HG02571 (cell line): ENCODE measurements at regions not wholly inside any gene's neighbourhood (a gene's known extent, or its start where the extent isn't known, plus 50 kb on each side); places are given as distances from the start of the nearest gene placed in this dataset.
"Not testable (repeated sequence)": the region's sequence is repeated elsewhere in the genome, so short reads cannot be mapped to it uniquely, and the experiment has no call there.

Source experiments
- ATAC-seq: cut with Tn5 transposase; IDR thresholded peaks from one replicate; pipeline ENCODE4 v1.9.1; 2021; ENCODE audit warnings: mild to moderate bottlenecking, moderate library complexity; ENCODE audit not compliant: unreplicated experiment

DNA sequence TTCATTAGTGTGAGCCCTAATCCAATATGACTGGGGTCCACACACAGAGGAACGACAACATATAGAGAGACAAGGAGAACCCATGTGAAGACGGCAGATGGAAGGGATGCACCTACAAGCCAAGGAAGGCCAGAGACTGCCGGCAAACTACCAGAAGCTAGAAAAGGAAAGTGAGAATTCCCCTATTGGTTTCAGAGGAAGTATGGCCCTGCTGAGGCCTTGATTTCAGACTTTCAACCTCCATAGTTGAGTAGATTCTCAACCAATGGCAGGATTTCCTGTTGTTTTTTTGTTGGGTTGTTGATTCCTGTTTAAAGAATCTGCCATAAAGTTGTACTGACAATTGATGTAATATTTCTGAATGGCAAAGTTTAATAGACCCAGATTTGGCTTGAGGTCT is 241.5 kb downstream of the SATB2 start:
- ATAC-seq, result no peak

DNA sequence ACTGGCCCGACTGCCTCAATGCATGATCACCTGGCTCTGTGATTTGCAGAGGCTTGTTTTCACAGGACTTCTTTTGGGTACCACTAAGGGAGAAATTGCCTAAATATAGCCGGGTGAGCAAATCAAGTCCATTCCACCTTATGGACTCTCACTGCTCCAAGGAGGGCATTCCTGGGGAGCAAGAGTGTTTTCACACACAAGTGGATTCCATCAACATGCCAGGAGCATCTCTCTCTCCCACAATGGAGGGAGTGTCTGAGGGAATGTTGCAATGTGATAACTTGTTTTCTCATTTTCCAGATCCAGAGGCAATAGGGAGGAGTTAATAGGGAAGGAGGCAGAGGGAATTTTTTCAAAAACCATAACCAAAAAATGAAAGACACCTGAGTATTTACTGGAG is 250.7 kb downstream of the SATB2 start:
- no peak for ATAC-seq

DNA sequence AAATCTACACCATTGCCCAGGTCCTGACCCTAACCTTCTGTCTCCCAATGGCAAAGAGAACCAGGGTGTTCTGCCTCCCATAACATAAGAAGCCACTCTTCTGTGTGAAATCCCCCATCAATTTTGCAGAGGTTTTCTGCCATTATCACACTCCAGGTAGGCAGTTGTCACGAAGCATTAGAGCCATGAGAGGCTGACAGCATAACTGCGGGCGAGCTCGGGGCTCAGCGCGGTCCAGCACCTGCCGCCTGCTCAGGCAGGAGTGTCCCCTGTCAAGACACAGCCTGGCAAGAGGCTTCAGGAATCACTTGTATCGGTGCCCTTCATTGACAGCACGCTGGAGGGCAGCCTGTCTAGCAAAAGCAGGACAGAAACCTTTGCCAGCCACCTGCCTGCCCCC is 251.2 kb downstream of the SATB2 start:
- ATAC-seq, result no peak

DNA sequence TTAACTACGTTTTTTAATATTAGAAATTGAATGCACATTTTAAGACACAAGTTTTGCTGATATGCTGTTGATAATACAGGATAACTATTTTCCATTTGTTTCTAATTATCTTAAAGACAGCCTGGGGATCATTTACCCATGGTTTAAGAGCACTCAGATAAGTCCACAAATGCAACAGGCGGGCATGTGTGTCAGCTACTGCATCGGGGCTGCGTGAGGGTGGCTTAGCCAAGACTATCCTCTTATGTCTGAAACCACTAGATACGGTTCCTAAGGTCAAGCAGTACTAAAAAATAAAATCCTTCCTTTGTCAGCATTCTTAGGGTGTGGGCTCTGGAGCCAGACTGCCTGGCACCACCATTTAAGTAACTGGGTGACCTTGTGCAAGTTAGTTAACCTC is 254.8 kb downstream of the SATB2 start:
- ATAC-seq, result no peak

DNA sequence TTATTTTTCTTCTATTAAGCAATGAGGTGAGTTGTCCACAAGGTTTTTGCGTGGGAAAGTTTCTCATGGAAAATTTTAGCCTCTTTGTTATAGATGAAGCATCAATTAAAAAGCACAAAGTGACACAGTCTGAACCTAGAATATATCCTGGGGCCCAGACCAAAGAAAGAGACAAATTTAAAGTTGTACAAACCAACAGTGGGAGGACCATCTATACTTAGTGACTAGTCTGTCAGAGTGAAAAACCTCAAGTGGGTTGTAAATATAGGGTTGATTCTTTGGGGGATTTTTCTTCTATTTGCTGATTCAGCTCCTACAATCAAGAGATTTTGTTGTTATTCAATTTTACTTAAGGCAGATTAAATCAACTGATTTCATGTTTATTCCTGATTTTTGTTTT is 256.2 kb downstream of the SATB2 start:
- no peak for ATAC-seq

DNA sequence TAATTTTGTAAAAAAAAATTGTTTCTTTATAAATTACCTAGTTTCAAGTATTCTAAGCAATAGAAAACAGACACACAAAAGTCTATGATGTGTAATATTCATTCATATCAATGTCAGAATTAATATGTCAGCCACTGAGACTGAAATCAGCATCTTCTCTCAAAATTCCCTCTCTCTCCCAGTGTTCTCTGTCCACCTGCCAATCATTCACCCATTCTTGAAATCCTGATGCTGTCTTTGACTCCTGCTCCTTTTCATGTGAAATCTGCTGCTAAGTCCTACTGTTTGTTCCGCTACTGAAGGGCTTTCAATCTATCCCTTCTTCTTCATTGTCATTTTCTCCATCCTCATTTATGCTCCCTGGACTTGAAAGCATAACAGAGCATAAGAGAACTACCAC is 257.9 kb downstream of the SATB2 start:
- ATAC-seq, result no peak

DNA sequence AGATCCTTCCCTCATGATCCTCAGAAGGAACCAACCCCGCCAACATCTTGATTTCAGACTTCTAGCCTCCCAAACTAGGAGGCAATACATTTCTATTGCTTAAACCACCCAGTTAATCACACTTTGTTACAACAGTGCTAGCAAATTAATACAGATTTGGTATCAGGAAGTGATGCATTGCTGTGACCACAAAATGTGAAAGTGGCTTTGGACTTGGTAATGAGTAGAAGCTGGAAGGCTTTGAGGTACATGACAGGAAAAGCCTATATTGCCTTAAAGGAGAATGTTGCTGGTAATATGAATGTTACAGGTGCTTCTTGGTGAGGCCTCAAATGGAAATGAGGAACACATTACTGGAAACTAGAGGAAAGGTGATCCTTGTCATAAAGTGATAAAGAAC is 260.3 kb downstream of the SATB2 start:
- no peak for ATAC-seq

DNA sequence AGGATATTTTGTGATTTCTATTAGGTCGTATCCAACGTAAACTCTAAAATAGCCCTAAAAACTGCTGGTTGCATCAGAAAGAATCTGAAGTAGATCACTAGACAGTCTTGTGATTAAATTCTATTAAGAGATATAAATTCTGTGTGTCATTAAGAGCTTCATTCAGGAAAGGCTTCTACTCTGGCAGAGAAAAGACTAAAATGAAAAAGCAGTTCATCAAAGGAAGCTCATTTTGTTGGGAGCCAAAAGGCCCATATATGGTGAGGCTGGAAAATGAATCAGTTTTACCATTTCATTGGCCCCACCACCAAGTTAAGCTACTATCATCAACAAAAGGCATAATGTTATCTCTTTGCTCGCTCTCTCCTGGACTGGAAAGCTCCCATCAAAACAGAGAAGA is 261.1 kb downstream of the SATB2 start:
- ATAC-seq, result no peak

DNA sequence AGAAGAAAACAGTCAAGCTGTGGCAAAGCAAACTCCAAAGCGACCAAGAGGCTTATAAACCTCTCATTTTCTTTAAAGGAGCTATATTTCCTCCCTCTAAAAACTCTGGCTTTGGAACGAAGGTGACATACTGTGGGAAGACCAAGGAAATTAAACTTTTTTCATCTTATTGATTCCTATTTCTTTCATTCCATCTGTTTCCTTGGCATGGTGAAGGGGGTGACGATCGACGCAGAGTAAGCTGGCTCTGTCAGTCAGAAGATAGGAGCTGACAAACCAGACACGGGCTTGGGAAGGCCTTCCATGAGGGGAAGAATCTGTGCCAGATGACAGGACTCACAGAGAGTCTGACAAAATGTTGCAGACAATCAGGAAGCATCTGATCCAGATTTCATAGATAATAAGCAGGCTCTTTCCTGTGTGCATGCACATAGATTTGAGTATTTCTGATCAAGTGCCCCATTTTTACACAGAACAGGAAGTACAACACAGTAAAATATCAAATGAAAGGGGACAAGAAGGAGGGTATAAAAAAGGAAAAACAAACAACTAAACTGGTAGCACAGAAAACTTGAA is 261.7 kb downstream of the SATB2 start:
- no peak for ATAC-seq

DNA sequence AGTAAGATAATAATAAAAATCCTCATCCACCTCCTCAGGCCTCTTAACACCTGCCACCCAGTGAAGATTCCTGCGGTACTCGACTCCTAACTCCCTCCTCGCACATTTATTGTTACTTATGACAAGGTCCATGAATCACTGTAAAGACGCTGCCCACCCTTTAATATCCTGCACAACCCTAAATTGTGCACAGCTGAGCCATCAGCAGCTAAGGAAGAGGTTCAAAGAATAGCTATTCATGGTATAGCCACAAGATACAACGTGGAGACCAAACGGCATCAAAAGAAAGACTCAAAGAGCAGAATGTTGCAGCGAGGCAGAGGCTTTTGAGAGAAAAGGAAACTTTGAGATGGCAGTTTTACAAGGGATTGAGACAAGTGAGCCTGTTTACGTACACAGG is 266.3 kb downstream of the SATB2 start:
- ATAC-seq, result no peak

DNA sequence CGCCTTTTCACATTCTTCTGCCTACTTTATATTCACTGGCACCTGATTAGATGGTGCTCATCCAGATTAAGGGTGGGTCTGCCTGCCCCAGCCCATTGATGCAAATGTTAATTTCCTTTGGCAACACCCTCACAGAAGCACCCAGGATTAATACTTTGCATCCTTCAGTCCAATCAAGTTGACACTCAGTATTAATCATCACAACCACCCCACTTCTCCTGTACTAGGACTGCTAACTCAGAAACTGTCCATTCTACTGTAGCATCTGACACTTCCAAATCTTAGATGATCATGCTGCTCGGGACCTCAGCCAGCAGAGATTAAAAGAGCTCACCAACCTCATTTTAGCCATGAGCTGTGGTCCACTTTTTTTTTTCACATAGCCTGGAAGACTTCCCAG is 268.5 kb downstream of the SATB2 start:
- no peak for ATAC-seq

DNA sequence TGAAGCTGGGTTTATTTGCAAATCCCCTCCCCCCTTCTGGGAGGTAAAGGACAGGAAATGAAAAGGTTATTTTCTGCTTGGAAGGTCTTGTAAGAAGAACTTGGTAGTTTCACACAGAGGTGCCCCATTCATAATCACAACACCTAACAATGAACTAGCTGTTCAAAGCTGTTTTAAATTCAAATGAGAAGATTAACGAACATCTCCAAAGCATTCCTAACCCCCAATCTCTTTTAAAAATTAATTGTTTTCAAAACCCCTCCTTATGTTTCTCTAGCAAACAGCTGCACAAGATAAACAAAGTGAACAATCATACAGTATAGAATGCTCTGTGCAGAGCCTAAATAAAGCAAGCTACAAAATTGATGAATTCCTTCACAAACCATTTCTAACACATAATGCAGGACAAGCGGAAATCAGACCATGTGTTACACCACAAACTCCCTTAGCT is 271.4 kb downstream of the SATB2 start:
- ATAC-seq, result no peak

DNA sequence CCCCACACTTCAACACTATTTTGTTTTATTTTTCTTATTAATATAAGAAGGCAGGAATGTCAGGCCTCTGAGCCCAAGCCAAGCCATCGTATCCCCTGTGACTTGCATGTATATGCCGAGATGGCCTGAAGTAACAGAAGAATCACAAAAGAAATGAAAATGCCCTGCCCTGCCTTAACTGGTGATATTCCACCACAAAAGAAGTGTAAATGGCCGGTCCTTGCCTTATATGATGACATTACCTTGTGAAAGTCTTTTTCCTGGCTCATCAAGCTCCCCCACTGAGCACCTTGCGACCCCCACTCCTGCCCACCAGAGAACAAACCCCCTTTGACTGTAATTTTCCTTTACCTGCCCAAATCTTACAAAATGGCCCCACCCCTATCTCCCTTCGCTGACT is 272.6 kb downstream of the SATB2 start:
- not testable (repeated sequence) for ATAC-seq

DNA sequence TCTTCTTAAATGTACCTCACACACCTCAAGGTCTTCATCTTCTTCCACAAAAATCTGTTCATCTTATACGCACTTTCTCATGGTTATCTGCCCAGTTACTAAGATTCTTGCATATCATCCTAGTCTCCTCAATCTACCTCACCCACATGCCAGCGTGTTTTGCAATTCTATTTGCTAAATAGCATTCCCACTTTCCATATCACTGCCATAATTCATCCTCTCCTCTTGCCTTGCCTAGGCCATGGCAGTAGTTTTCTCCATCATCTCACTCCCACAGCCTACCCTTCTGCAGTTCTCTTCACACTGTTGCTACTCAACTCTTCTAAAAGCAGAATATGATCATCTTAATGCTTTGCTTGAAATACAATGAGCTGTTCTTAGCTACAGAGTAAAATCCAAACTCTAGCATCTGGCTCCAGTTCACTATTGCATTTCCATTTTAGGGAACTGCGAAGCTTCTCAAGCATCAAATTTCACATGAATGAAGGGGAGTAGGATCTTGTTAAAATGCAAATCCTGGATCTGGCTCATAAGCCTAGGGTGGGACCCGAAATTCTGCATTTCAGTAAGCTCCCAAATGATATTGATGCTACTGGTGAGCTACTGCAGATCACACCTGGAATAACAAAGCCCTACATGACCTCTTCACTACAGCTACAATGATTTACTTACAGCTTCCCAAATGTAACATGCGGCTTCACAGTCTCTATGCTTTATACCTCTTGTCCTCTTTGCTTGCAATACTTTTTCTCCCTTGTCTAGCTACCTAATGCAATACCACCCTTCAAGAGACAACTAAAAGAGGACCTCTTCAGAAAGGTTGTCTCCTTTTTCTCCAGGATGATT is 293.9 kb downstream of the SATB2 start:
- ATAC-seq, result no peak

DNA sequence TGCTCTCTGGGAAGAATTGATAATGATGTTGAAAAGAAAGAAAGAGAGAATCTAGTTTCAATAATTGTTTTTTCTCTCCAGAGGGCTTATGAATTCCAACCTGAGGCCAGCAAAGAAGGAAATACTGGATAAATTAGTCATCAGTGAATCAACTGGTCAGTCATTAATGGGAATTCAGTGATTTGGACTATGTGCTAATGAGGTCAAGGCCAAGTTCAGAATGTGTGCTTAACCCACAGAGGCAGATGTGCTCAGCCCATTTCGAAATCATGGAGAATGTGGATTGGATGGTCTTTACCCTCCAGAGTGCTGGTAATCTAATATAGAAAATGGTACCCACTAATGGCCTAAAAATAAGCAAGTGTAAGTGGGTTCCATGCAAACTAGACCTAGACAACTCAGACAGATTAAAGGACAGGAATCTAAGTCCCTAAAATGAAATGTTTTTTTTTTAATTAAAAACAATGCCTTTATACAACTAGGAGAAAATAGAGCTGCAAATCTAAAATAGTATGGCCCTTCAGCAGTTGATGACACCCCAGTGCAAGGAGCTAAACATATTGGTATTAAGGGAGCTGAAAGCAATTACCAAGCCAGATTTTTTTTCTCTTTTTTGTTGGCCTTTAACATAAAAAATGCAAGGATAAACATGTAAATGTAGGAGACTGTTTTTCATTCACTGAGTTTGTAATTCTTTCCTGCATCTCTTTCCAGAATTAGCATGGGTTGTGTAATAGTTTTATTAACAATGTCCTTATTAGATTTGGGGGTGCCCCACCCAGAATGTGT is 296.9 kb downstream of the SATB2 start:
- ATAC-seq, result no peak

DNA sequence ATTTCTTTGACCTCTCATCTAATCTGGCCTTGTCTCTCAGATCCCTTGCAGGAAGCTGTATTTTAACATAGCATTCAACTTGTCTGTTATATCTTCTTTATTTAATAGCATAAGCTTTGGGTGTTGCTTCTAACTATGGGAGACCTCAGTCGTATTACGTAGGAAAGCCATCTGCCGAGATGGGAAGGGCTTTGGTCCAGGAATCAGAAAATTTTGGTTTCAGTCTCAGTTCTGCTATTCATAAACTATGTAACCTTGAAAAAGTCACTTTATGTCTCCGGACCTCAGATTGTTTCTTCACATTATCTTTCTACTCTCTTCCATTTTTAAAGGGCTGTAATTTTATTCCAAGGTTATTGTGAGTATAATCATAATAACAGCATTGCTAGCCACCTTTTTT is 297.7 kb downstream of the SATB2 start:
- ATAC-seq, result no peak

DNA sequence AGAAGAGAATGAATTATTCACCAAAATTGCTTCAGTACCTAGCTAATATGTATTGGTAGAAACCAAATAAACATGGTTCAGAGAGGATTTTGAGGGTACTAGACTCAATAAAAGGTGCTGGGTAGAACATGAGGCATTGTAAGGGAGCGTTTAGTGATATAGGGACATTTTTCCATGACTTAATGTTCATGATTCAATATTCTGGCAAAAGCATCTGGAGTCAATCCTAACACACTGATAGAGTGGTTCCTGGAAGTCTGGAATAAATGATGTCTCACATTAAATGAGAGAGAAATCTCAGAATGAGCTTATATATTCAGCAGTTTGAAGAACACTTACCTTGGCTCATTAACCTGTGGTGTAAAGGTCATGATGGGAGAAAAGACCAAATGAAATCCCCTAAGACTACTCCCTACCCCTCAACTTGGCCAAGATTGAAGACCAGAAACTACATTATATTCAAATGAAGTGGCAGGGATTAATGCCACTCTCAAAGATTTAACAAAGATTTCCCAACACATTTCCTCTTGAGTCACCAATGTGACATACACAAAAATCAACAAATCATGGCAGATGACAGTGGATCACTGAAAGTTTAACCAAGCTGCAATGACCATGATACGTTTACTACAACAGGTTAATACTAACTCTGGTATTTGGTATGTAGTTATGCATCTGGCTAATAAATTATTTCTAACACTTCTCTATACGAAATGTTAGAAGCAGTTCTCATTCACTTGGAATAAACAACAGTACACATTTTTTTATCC is 309.5 kb downstream of the SATB2 start:
- no peak for ATAC-seq

DNA sequence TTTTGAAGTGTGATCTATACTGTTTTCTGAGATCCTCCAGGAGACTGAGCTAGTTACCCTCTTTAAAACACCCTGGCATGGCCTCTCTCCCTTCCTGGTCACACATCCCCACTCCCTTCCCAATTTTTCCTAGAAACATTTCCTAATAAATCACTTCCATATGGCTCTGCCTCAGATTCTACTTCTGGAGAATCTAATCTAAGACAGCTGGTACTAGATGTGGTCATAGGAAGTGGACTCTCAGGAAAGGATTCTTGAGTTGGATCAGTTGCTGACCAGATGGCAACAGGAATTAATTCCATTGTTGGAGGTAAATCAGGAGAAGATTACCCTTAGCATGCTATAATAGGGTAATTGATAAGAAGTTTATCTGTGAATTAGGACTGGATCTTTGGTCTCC is 310.5 kb downstream of the SATB2 start:
- ATAC-seq, result no peak

DNA sequence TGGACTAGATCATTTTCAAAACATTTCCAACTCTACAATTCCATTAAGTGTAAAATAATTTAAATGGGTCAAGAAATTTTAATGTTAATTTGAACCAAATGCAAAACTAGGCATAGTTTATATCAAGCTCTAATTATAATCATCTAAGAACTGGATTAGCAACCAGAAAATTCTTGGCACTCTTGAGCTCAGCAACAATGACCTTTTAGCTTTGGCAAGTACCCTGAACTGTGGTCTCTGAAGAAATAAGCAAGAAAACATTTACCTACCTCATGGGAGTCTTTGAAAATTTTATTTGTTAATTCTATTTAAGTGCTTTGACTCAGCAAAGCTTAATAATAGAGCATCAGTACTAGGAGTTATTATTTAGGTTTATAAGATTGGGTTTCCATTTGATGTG is 313.2 kb downstream of the SATB2 start:
- no peak for ATAC-seq

DNA sequence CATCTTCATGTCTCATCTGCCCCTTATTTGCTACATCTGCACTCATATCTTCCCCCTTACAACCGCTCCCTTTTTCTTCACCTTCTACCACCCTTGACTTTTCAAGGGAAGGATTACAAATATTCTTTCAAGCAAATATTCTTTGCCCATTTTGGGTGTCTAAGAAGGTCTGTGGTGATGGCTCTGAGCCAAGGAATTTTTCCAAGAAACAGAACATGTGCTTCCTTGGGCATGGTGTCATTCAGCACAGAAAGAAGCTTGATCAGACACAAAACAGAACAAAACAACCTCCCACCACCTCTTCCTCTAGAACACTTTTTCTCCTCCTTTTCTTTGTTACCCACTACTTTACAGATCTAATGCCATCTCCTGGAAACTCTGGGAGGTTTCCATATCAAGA is 313.7 kb downstream of the SATB2 start:
- no peak for ATAC-seq

DNA sequence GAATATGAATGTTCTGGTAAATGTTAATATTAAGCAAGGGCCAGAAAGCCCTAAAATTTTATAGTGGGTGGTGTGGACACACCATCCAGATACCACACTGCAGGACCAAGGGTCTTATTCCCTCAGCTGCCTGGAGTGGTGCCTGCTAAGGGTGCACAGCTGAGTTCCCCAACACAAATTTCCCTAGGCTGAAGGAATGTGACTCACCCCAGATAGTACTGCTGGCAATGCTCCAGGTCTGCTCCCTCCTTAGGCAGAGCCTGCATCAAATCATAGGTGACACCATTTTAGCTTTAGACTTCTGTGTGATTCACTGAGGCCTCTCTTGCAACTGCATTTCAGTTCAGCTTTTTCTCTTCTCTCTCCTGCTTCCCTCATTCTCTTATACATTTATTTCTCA is 321.1 kb downstream of the SATB2 start:
- no peak for ATAC-seq
